IMR-90 (cell line): ENCODE measurements at regions not wholly inside any gene's neighbourhood (a gene's known extent, or its start where the extent isn't known, plus 50 kb on each side); places are given as distances from the start of the nearest gene placed in this dataset.

ENCODE experiments used
- ATAC-seq: fragments of 200-7000 bp; cut with Tn5 transposase; 2 replicates; pipeline ENCODE4 v1.9.1; 2020; ENCODE audit warnings: low read depth, mild to moderate bottlenecking, moderate library complexity
- BruUV-seq: library from RNA; stranded (reverse); fragments of 400-500 nt; replicated peaks from 2 replicates; lab custom pipeline; 2021; lab: Mats Ljungman, UMichigan
- CTCF ChIA-PET: fragments of 300-600 bp; formaldehyde crosslinking; extraction: SDS; loops from one replicate; lab custom pipeline; 2021; ENCODE audit warnings: antibody characterized with exemption; lab: Yijun Ruan, JAX
- POLR2A ChIA-PET: fragments of 300-600 bp; sonication (Branson Sonifier 250); formaldehyde crosslinking; loops from one replicate; lab custom pipeline; 2022; ENCODE audit warnings: antibody characterized with exemption; ENCODE audit not compliant: unreplicated experiment; lab: Charles Lee
- DNase-seq: peaks from one replicate; pipeline ENCODE4 v3.0.0; 2013
- H2AFZ ChIP-seq: replicated peaks from 2 replicates; pipeline ENCODE3; 2013; ENCODE audit warnings: low read length, mild to moderate bottlenecking; ENCODE audit not compliant: poor library complexity
- H2AK5ac ChIP-seq: 2 replicates; pipeline ENCODE4 v1.6.1; 2013; ENCODE audit warnings: low read depth, low read length, inconsistent platforms
- H2AK9ac ChIP-seq: replicated peaks from 2 replicates; pipeline ENCODE3; 2013; ENCODE audit warnings: mild to moderate bottlenecking, low read depth, low read length, moderate library complexity; ENCODE audit not compliant: poor library complexity
- H2BK120ac ChIP-seq: 2 replicates; pipeline ENCODE4 v1.6.1; 2013; ENCODE audit warnings: low read depth, low read length, inconsistent platforms
- H2BK15ac ChIP-seq: 3 replicates; pipeline ENCODE4 v1.6.1; 2013; ENCODE audit warnings: low read depth, low read length, inconsistent platforms
- H2BK20ac ChIP-seq: 2 replicates; pipeline ENCODE4 v1.6.1; 2013; ENCODE audit warnings: low read depth, mild to moderate bottlenecking, inconsistent platforms, low read length, moderate library complexity
- H2BK5ac ChIP-seq: 2 replicates; pipeline ENCODE4 v1.6.1; 2013; ENCODE audit warnings: mild to moderate bottlenecking, low read depth, low read length, inconsistent platforms; ENCODE audit not compliant: poor library complexity, severe bottlenecking
- H3K14ac ChIP-seq: replicated peaks from 2 replicates; pipeline ENCODE4 v1.6.1; 2013; ENCODE audit warnings: low read depth, low read length, inconsistent platforms
- H3K18ac ChIP-seq: 2 replicates; pipeline ENCODE4 v1.6.1; 2013; ENCODE audit warnings: low read depth, low read length, control low read depth
- H3K23ac ChIP-seq: 2 replicates; pipeline ENCODE4 v1.6.1; 2013; ENCODE audit warnings: low read depth, low read length, inconsistent platforms
- H3K27ac ChIP-seq: 2 replicates; pipeline ENCODE4 v1.5.1; 2013; ENCODE audit warnings: mild to moderate bottlenecking, control low read depth, low read length; ENCODE audit not compliant: insufficient read depth
- H3K27me3 ChIP-seq: 2 replicates; pipeline ENCODE4 v1.6.1; 2013; ENCODE audit warnings: low read length; ENCODE audit not compliant: control insufficient read depth, insufficient read depth
- H3K36me3 ChIP-seq: 2 replicates; pipeline ENCODE4 v1.6.1; 2013; ENCODE audit warnings: low read length, mixed read lengths; ENCODE audit not compliant: control insufficient read depth, insufficient read depth
- H3K4ac ChIP-seq: 2 replicates; pipeline ENCODE4 v1.6.1; 2013; ENCODE audit warnings: low read depth, low read length, inconsistent platforms
- H3K4me1 ChIP-seq: 2 replicates; pipeline ENCODE4 v1.6.1; 2013; ENCODE audit warnings: low read length, mixed read lengths; ENCODE audit not compliant: control insufficient read depth, insufficient read depth
- H3K4me2 ChIP-seq: 2 replicates; pipeline ENCODE4 v1.6.1; 2013; ENCODE audit warnings: low read depth, mild to moderate bottlenecking, control low read depth, low read length, moderate library complexity
- H3K4me3 ChIP-seq: 2 replicates; pipeline ENCODE4 v1.5.1; 2013; ENCODE audit warnings: low read depth, mild to moderate bottlenecking, control low read depth, low read length, moderate library complexity; ENCODE audit not compliant: insufficient read depth
- H3K56ac ChIP-seq: 2 replicates; pipeline ENCODE4 v1.6.1; 2013; ENCODE audit warnings: low read length, inconsistent platforms; ENCODE audit not compliant: insufficient read depth; ENCODE audit errors: extremely low read depth
- H3K79me1 ChIP-seq, 2 experiments: 2 replicates each; pipeline ENCODE4 v1.6.1; 2013; ENCODE audit warnings: low read length in 2 of 2, inconsistent platforms in 1 of 2, low read depth in 1 of 2
- H3K9ac ChIP-seq: 2 replicates; pipeline ENCODE4 v1.6.1; 2013; ENCODE audit warnings: low read depth, low read length, control low read depth
- H3K9me1 ChIP-seq: 2 replicates; pipeline ENCODE4 v1.6.1; 2013; ENCODE audit warnings: low read length, inconsistent platforms; ENCODE audit not compliant: insufficient read depth
- H3K9me3 ChIP-seq: 2 replicates; pipeline ENCODE4 v1.6.1; 2013; ENCODE audit warnings: low read length; ENCODE audit not compliant: control insufficient read depth, insufficient read depth
- H4K20me1 ChIP-seq: 2 replicates; pipeline ENCODE4 v1.6.1; 2013; ENCODE audit warnings: low read length, inconsistent platforms; ENCODE audit not compliant: insufficient read depth
- H4K5ac ChIP-seq: 2 replicates; pipeline ENCODE4 v1.6.1; 2013; ENCODE audit warnings: mild to moderate bottlenecking, low read depth, low read length, control low read depth
- H4K8ac ChIP-seq, 2 experiments: 2 replicates each; pipeline ENCODE4 v1.6.1; 2013; ENCODE audit warnings: low read depth in 2 of 2, low read length in 2 of 2, control low read depth in 1 of 2, inconsistent platforms in 1 of 2
- H4K91ac ChIP-seq: 2 replicates; pipeline ENCODE4 v1.6.1; 2013; ENCODE audit warnings: low read depth, low read length, inconsistent platforms; ENCODE audit not compliant: insufficient read depth
- BHLHE40 ChIP-seq: fragments of 150-350 bp; IDR thresholded peaks from 2 replicates; pipeline ENCODE4 v1.6.1; 2016; ENCODE audit warnings: mild to moderate bottlenecking, low read depth, low read length
- CEBPB ChIP-seq: IDR thresholded peaks from 2 replicates; pipeline ENCODE4 v1.6.1; 2012; ENCODE audit warnings: low read depth, low read length, improper control_type of control experiment
- CHD1 ChIP-seq: IDR thresholded peaks from 2 replicates; pipeline ENCODE4 v1.6.1; 2012; ENCODE audit warnings: low read depth, low read length, improper control_type of control experiment
- CTCF ChIP-seq: conservative IDR thresholded peaks from 2 replicates; pipeline ENCODE4 v1.5.1; 2012; ENCODE audit warnings: mild to moderate bottlenecking, low read depth, low read length, improper control_type of control experiment
- ELK1 ChIP-seq: fragments of 150-350 bp; IDR thresholded peaks from 2 replicates; pipeline ENCODE4 v1.6.1; 2016; ENCODE audit warnings: low read depth, mild to moderate bottlenecking, low read length, moderate library complexity, borderline replicate concordance
- FOS ChIP-seq: fragments of 150-350 bp; IDR thresholded peaks from 2 replicates; pipeline ENCODE4 v1.6.1; 2016; ENCODE audit warnings: low read depth, low read length
- MAFK ChIP-seq: IDR thresholded peaks from 2 replicates; pipeline ENCODE4 v1.6.1; 2012; ENCODE audit warnings: low read depth, low read length, improper control_type of control experiment
- NFE2L2 ChIP-seq: fragments of 150-350 bp; IDR thresholded peaks from 2 replicates; pipeline ENCODE4 v1.6.1; 2016; ENCODE audit warnings: low read depth, mild to moderate bottlenecking, low read length
- RCOR1 ChIP-seq: IDR thresholded peaks from 2 replicates; pipeline ENCODE4 v1.6.1; 2012; ENCODE audit warnings: mild to moderate bottlenecking, low read length, improper control_type of control experiment; ENCODE audit not compliant: insufficient replicate concordance
- RFX5 ChIP-seq: IDR thresholded peaks from 2 replicates; pipeline ENCODE4 v1.8.0; 2012; ENCODE audit warnings: low read depth, mild to moderate bottlenecking, low read length, moderate library complexity
- SMC3 ChIP-seq: fragments of 150-350 bp; IDR thresholded peaks from 2 replicates; pipeline ENCODE4 v1.6.1; 2016; ENCODE audit warnings: low read depth, mild to moderate bottlenecking, antibody characterized with exemption, low read length, moderate library complexity
- WGBS, 2 experiments: methylation state at CpG; one replicate each; pipeline versions ENCODE4 v1.1.5 to v1.1.7; 2013; ENCODE audit warnings: missing lambda C conversion rate in 2 of 2; ENCODE audit not compliant: insufficient read length in 1 of 2; ENCODE audit errors: extremely low coverage in 2 of 2; 5-methylcytosine and 5-hydroxymethylcytosine counted together
- dilution Hi-C: fragments of 300-500 bp; cut with HindIII; formaldehyde crosslinking; loops from one replicate; pipeline ENCODE4 v1.14.3; 2018; ENCODE audit warnings: low sequenced_read_pairs; ENCODE audit not compliant: unreplicated experiment
- in situ Hi-C: fragments of 300-500 bp; cut with MboI; formaldehyde crosslinking; loops from 3 replicates; pipeline ENCODE4 v1.14.3; 2019; ENCODE audit warnings: low sequenced_read_pairs, inconsistent platforms, mixed read lengths
- intact Hi-C: fragments of 100-400 bp; cut with micrococcal nuclease; formaldehyde crosslinking; loops from 2 replicates; pipeline ENCODE4 v1.10.0; 2022

- dilution Hi-C loops, result no loop called here
- Histone ChIP-seq H2AFZ (peak overlapping the region; percentile 70), H2BK20ac (peak overlapping the region; percentile 35; the same call in 1 of the 2 replicates)
Measured at GRCh38 chr13:107117327-107118012, 549.5 kb upstream of the ARGLU1 start.

More at GRCh38 chr13:107117327-107118012, 549.5 kb upstream of the ARGLU1 start:
- Histone ChIP-seq H4K5ac (no peak overlapping the region), H3K23ac (no peak overlapping the region), H3K36me3 (no peaks in the 10 kb centered on the region), H3K56ac (no peak overlapping the region), H3K4ac (peak overlapping the region; percentile 3), H4K91ac (peak overlapping the region; percentile 16; the same call in 1 of the 2 replicates), H3K4me2 (no peak overlapping the region; the same call in 1 of the 2 replicates), H3K9ac (no peak overlapping the region), H4K8ac (peak overlapping the region in 1 of 2 experiments; percentile 6; a peak in 1 of 4 replicates), H2BK120ac (peak overlapping the region; percentile 4; the same call in 1 of the 2 replicates), H4K20me1 (no peaks in the 10 kb centered on the region), H3K18ac (no peak overlapping the region), H2AK5ac (no peak overlapping the region), H2BK15ac (no peak overlapping the region), H3K4me1 (peaks cover 4% of the 10 kb centered on the region), H3K4me3 (no peak overlapping the region), H3K14ac (0 out of 2 replicates have a peak overlapping the region, but pooled peaks have one; percentile 33), H3K9me1 (no peaks in the 10 kb centered on the region; the same call in 1 of the 2 replicates), H3K9me3 (no peaks in the 10 kb centered on the region), H2BK5ac (no peak overlapping the region), H3K27me3 (no peaks in the 10 kb centered on the region), H3K27ac (no peak overlapping the region), H3K79me1 (no peaks in the 10 kb centered on the region), H2AK9ac (no peak overlapping the region)
- TF ChIP-seq MAFK (no peak), RFX5 (no peak), NFE2L2 (no peak), BHLHE40 (no peak), SMC3 (no peak), CEBPB (no peak), FOS (no peak), CTCF (no peak), ELK1 (no peak), CHD1 (no peak), RCOR1 (no peak)
- CTCF ChIA-PET, result no interaction called here
- DNase-seq (peak; percentile 50), ATAC-seq (peak; percentile 81)
- POLR2A ChIA-PET, result no interaction called here
- intact Hi-C loops, result no loop called here
- WGBS, 2 experiments, result 73% methylated on average over 8 of the region's 15 CpGs; no CpG with 5 or more reads in 1 of the 2 experiments
- BruUV-seq, result no TSS peak
- in situ Hi-C loops, result loop anchor here (25.0 kb wide), 1 partner anchor 205 kb away; no protein-coding TSS in a partner anchor
